HL-60 (cell line): ENCODE measurements at regions not wholly inside any gene's neighbourhood (a gene's known extent, or its start where the extent isn't known, plus 50 kb on each side); places are given as distances from the start of the nearest gene placed in this dataset.

Experiments
- DNase-seq, 2 experiments: peaks; one replicate each; pipeline ENCODE4 v3.0.0-alpha.2; 2010 to 2020; ENCODE audit warnings: low read depth in 1 of 2, low spot score in 1 of 2
- H3K27ac ChIP-seq: fragments of 250-450 bp; sonication (Bioruptor Pico); replicated peaks from 2 replicates; pipeline ENCODE4 v1.5.1; 2020; ENCODE audit warnings: mild to moderate bottlenecking, moderate library complexity
- H3K27me3 ChIP-seq: fragments of 250-450 bp; sonication (Bioruptor Pico); 2 replicates; pipeline ENCODE4 v1.5.1; 2021; ENCODE audit warnings: mild to moderate bottlenecking, moderate library complexity; ENCODE audit not compliant: insufficient read depth, poor library complexity, severe bottlenecking
- H3K4me3 ChIP-seq: replicated peaks from 2 replicates; pipeline ENCODE4 v1.5.1; 2011; ENCODE audit warnings: mild to moderate bottlenecking, control low read depth, low read length; ENCODE audit not compliant: insufficient read depth
- GABPA ChIP-seq: IDR thresholded peaks from 2 replicates; pipeline ENCODE4 v1.6.1; 2012; ENCODE audit warnings: low read depth
- POLR2AphosphoS5 ChIP-seq: IDR thresholded peaks from 2 replicates; pipeline ENCODE4 v1.6.1; 2012; ENCODE audit warnings: low read depth
- SPI1 ChIP-seq: IDR thresholded peaks from 2 replicates; pipeline ENCODE4 v1.6.1; 2012; ENCODE audit warnings: low read depth, mild to moderate bottlenecking, borderline replicate concordance
- TF ChIP-seq, protein P1 (sequence below): IDR thresholded peaks from 2 replicates; pipeline ENCODE4 v1.6.1; 2012; ENCODE audit warnings: low read depth; ENCODE audit not compliant: insufficient replicate concordance
- TF ChIP-seq, protein P2 (sequence below): IDR thresholded peaks from one replicate; pipeline ENCODE4 v1.5.1; 2011; ENCODE audit warnings: low read length, control low read depth, inconsistent platforms; ENCODE audit not compliant: insufficient read depth

DNA sequence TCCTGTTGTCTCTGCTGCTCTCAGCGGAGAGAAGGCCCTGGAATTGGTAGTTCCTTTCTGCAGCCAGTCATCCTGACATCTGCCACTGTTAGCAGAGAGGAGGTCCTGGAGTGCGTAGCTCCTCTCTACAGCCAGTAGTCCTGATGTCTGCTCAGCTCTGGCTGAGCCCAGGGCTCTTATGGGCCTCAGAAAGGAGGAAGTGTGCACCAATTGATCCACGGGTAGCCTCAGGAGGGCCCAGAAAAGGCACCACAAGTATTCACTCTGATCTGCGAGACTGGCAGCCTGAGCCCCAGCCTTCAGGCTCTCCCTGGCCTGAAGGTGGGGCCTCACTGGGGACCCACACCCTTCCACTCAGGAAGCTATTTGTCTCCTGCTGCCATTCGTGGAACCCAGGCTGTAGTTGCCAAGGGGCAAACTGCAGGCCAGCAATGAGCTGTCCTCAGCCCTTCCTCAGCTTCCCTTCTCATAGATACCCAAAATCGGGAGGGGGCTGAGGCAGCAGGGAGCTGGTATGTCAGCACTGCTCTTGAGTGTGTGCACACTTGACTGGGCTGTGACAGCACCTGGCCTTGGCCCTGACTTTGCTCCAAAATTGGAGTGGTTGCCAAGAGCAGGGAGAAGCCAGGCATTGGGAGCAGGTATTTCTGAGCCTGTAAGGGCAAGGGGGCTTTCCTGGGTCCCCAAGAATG, 1049.5 kb upstream of the ACO1 start:
- Histone ChIP-seq H3K27me3 (no peaks in the 10 kb centered on the region), H3K4me3 (no peak overlapping the region), H3K27ac (no peak overlapping the region)
- TF ChIP-seq POLR2AphosphoS5, result no peak
- DNase-seq, result no peak

DNA sequence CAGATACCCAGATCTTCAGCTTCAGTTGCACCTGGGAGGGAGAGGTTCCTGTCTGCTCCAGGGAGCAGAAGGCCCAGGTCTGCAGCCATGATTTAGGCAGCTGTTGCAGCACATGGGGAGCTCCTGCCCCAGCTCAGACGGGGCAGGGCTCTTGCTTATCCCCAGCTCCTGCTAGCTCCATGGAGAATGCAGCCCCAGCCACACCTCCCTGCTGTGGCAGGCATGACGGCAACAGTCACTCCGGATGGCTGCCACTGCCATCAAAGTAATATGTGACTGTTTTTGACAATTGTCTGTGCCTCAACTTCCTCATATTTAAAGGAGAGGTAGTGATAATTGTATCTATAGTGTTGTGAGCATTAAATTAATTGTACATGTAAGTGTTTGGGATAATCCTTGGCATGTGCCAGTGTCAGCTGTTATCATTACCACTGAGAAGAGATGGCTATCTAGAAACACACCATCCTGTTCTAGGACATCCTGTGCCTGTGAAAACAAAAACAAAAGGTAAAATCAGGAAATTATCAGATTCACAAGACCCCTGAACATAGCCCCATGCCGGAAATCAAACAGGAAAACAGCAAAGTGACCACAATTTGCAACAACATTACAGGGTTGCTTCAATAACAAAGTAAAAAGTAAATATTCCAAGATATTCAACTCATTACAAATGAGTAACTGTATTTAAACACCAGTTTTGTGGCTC, 1048.8 kb upstream of the ACO1 start:
- TF ChIP-seq, protein P1, sequence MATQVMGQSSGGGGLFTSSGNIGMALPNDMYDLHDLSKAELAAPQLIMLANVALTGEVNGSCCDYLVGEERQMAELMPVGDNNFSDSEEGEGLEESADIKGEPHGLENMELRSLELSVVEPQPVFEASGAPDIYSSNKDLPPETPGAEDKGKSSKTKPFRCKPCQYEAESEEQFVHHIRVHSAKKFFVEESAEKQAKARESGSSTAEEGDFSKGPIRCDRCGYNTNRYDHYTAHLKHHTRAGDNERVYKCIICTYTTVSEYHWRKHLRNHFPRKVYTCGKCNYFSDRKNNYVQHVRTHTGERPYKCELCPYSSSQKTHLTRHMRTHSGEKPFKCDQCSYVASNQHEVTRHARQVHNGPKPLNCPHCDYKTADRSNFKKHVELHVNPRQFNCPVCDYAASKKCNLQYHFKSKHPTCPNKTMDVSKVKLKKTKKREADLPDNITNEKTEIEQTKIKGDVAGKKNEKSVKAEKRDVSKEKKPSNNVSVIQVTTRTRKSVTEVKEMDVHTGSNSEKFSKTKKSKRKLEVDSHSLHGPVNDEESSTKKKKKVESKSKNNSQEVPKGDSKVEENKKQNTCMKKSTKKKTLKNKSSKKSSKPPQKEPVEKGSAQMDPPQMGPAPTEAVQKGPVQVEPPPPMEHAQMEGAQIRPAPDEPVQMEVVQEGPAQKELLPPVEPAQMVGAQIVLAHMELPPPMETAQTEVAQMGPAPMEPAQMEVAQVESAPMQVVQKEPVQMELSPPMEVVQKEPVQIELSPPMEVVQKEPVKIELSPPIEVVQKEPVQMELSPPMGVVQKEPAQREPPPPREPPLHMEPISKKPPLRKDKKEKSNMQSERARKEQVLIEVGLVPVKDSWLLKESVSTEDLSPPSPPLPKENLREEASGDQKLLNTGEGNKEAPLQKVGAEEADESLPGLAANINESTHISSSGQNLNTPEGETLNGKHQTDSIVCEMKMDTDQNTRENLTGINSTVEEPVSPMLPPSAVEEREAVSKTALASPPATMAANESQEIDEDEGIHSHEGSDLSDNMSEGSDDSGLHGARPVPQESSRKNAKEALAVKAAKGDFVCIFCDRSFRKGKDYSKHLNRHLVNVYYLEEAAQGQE, result no peak
- TF ChIP-seq, protein P2, sequence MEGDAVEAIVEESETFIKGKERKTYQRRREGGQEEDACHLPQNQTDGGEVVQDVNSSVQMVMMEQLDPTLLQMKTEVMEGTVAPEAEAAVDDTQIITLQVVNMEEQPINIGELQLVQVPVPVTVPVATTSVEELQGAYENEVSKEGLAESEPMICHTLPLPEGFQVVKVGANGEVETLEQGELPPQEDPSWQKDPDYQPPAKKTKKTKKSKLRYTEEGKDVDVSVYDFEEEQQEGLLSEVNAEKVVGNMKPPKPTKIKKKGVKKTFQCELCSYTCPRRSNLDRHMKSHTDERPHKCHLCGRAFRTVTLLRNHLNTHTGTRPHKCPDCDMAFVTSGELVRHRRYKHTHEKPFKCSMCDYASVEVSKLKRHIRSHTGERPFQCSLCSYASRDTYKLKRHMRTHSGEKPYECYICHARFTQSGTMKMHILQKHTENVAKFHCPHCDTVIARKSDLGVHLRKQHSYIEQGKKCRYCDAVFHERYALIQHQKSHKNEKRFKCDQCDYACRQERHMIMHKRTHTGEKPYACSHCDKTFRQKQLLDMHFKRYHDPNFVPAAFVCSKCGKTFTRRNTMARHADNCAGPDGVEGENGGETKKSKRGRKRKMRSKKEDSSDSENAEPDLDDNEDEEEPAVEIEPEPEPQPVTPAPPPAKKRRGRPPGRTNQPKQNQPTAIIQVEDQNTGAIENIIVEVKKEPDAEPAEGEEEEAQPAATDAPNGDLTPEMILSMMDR, result no peak
- TF ChIP-seq POLR2AphosphoS5, result no peak
- TF ChIP-seq GABPA, result no peak
- H3K27me3 ChIP-seq, result no peaks in the 10 kb centered on the region
- DNase-seq, result no peak
- H3K4me3 ChIP-seq, result no peak overlapping the region
- no peak overlapping the region for H3K27ac ChIP-seq

DNA sequence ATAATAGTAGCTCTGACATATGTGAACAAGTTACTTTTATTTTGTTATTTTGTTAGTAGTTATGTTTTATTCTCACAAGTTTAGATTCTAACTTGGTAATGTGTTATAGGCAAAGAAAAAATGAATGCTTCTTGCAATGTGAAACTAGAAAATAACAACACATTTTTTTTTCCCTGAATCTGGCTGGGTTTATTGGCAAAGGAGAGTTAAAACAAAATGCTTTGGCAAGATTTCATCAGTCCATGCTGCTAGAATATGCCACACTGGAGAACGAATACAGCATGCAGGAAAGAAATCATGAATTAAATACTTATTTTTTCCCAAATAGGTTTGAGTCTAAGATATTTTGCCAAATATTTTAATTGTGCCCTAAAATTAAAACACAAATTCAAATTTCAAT, 1048.1 kb upstream of the ACO1 start:
- Histone ChIP-seq H3K27me3 (no peaks in the 10 kb centered on the region), H3K4me3 (no peak overlapping the region), H3K27ac (no peak overlapping the region)
- DNase-seq, result no peak
- TF ChIP-seq POLR2AphosphoS5 (no peak), GABPA (no peak), SPI1 (no peak)
- TF ChIP-seq, protein P2, result no peak
- TF ChIP-seq, protein P1, result no peak

DNA sequence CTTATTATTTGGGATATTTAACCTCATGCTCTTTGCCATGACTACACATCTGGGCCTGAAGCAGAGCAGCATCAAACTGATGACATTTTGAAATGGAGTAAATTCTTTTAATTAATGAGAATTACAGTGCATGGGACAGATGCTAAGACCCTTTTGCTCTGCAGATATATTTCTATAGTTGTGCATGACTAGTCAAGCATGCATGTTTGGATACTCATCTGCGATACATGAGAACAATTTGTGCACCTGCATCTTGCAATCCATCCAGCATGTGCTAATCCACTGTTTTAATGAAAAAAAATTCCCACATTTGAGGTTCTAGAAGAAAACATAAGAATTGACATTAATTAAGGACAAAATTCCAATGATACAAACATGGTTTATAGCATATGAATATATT, 1047.6 kb upstream of the ACO1 start:
- no peak overlapping the region for H3K27ac ChIP-seq
- H3K27me3 ChIP-seq, result no peaks in the 10 kb centered on the region
- DNase-seq, result no peak
- H3K4me3 ChIP-seq, result no peak overlapping the region
- TF ChIP-seq, protein P2, result no peak
- no peak for TF ChIP-seq GABPA
- TF ChIP-seq, protein P1, result no peak
- no peak for TF ChIP-seq SPI1
- TF ChIP-seq POLR2AphosphoS5, result no peak
